Transverse colon (tissue), 4 donors: ENCODE measurements at regions not wholly inside any gene's neighbourhood (a gene's known extent, or its start where the extent isn't known, plus 50 kb on each side); places are given as distances from the start of the nearest gene placed in this dataset.

Experiments
- DNase-seq: peaks from one replicate; pipeline ENCODE4 v3.0.0-alpha.2; 2019
- H3K27ac ChIP-seq, 4 donors: fragments of 200-600 bp; sonication (generic); 2 replicates each; pipeline ENCODE4 v1.5.1; 2016 to 2018; ENCODE audit warnings: inconsistent platforms in 4 of 4
- H3K27me3 ChIP-seq: fragments of 200-600 bp; sonication (generic); 2 replicates; pipeline ENCODE4 v1.5.1; 2017; ENCODE audit warnings: inconsistent platforms
- H3K36me3 ChIP-seq, 4 donors: fragments of 200-600 bp; sonication (generic); 2 replicates each; pipeline ENCODE4 v1.5.1; 2017 to 2019; ENCODE audit warnings: inconsistent platforms in 4 of 4
- H3K4me1 ChIP-seq, 4 donors: fragments of 200-600 bp; sonication (generic); 2 replicates each; pipeline ENCODE4 v1.5.1; 2017 to 2020; ENCODE audit warnings: inconsistent platforms in 4 of 4
- H3K4me3 ChIP-seq, 4 donors: fragments of 200-600 bp; sonication (generic); 1 replicate in 1 of 4; 2 replicates in 3 of 4; pipeline versions ENCODE4 v1.5.1 to v1.6.1; 2017 to 2019; ENCODE audit warnings: inconsistent platforms in 4 of 4
- H3K9me3 ChIP-seq, 2 donors: fragments of 200-600 bp; sonication (generic); 2 replicates each; pipeline ENCODE4 v1.5.1; 2017 to 2019; ENCODE audit warnings: inconsistent platforms in 2 of 2
- CTCF ChIP-seq, 5 experiments: fragments of 200-600 bp in 3 of 5; fragments of 450-650 bp in 2 of 5; sonication (generic) in 3 of 5; IDR thresholded peaks; 1 replicate in 2 of 5; 2 replicates in 3 of 5; pipeline ENCODE4 v1.5.1; 2016 to 2017; ENCODE audit warnings: antibody characterized with exemption in 5 of 5, inconsistent platforms in 3 of 5, mild to moderate bottlenecking in 2 of 5, moderate library complexity in 1 of 5
- EP300 ChIP-seq: sonication (generic); formaldehyde crosslinking; IDR thresholded peaks from one replicate; pipeline ENCODE4 v1.6.1; 2017; ENCODE audit warnings: antibody characterized with exemption, low read depth
- POLR2A ChIP-seq: fragments of 450-650 bp; IDR thresholded peaks from one replicate; pipeline ENCODE4 v1.6.1; 2016; ENCODE audit warnings: antibody characterized with exemption, mild to moderate bottlenecking, moderate library complexity
- POLR2AphosphoS5 ChIP-seq, 3 donors: sonication (generic); formaldehyde crosslinking; IDR thresholded peaks; one replicate each; pipeline ENCODE4 v1.6.1; 2016; ENCODE audit warnings: antibody characterized with exemption in 3 of 3
- WGBS, 2 donors: methylation state at CpG; one replicate each; pipeline ENCODE4 v1.1.5; 2018; ENCODE audit warnings: low coverage in 1 of 2; 5-methylcytosine and 5-hydroxymethylcytosine counted together
- in situ Hi-C, 4 donors: fragments of 200-750 bp; cut with MboI; loops; one replicate each; pipeline versions ENCODE4 v1.15.0 to v1.15.1; 2017; ENCODE audit warnings: low sequenced_read_pairs in 3 of 4, low pct_ligation_motif_present in 1 of 4, low pct_unique_long_range_greater_than_20kb in 1 of 4
- intact Hi-C: fragments of 100-400 bp; cut with DNase I; formaldehyde crosslinking; loops from one replicate; pipeline ENCODE4 v1.15.1; 2023; ENCODE audit warnings: low total_unique reads

- H3K4me3 ChIP-seq: no peak overlapping the region
- 77 to 84% methylated on average over 10 to 32 of the region's 32 CpGs for WGBS, 2 donors
- intact Hi-C loops (no loop called here), in situ Hi-C loops (no loop called here)
- no peaks in the 10 kb centered on the region for H3K27me3 ChIP-seq
- H3K9me3 ChIP-seq: no peaks in the 10 kb centered on the region
- H3K36me3 ChIP-seq: no peaks in the 10 kb centered on the region
- TF ChIP-seq CTCF (IDR thresholded peaks at IDR 0.05) (no peak), EP300 (no peak), POLR2A (no peak), POLR2AphosphoS5 (IDR thresholded peaks at IDR 0.05) (no peak)
- DNase-seq: peak; percentile 1
- no peak overlapping the region for H3K27ac ChIP-seq
- no peaks in the 10 kb centered on the region for H3K4me1 ChIP-seq
Measured at GRCh38 chr22:48756146-48757111, 1071.2 kb downstream of the BRD1 start.

GRCh38 chr22:48755059-48755949 lies 1072.4 kb downstream of the BRD1 start:
- TF ChIP-seq POLR2A (no peak), POLR2AphosphoS5 (IDR thresholded peaks at IDR 0.05) (no peak), EP300 (no peak), CTCF (IDR thresholded peaks at IDR 0.05) (no peak)
- 90% methylated on average over 19 of the region's 19 CpGs; no CpG with 5 or more reads in 1 of the 2 donors for WGBS, 2 donors
- Histone ChIP-seq H3K4me1 (no peaks in the 10 kb centered on the region), H3K27ac (no peak overlapping the region), H3K4me3 (no peak overlapping the region), H3K9me3 (no peaks in the 10 kb centered on the region), H3K36me3 (no peaks in the 10 kb centered on the region), H3K27me3 (no peaks in the 10 kb centered on the region)
- in situ Hi-C loops (no loop called here), intact Hi-C loops (no loop called here)
- DNase-seq: no peak

GRCh38 chr22:48754611-48755058 lies 1073.0 kb downstream of the BRD1 start:
- in situ Hi-C loops: no loop called here
- H3K9me3 ChIP-seq: no peaks in the 10 kb centered on the region
- H3K27ac ChIP-seq: no peak overlapping the region
- 93% methylated on average over 10 of the region's 10 CpGs; no CpG with 5 or more reads in 1 of the 2 donors for WGBS, 2 donors
- no peaks in the 10 kb centered on the region for H3K36me3 ChIP-seq
- intact Hi-C loops: no loop called here
- no peaks in the 10 kb centered on the region for H3K4me1 ChIP-seq
- TF ChIP-seq EP300 (no peak), CTCF (IDR thresholded peaks at IDR 0.05) (no peak), POLR2A (no peak), POLR2AphosphoS5 (IDR thresholded peaks at IDR 0.05) (no peak)
- DNase-seq: no peak
- no peaks in the 10 kb centered on the region for H3K27me3 ChIP-seq
- no peak overlapping the region for H3K4me3 ChIP-seq
